RPMI8226 (cell line): ENCODE measurements at regions not wholly inside any gene's neighbourhood (a gene's known extent, or its start where the extent isn't known, plus 50 kb on each side); places are given as distances from the start of the nearest gene placed in this dataset.
A peak's percentile ranks its signal among the peaks of the same experiment; 100 is the strongest.

Source experiments
- DNase-seq: peaks from one replicate; pipeline ENCODE4 v3.0.0-alpha.2; 2015

DNA sequence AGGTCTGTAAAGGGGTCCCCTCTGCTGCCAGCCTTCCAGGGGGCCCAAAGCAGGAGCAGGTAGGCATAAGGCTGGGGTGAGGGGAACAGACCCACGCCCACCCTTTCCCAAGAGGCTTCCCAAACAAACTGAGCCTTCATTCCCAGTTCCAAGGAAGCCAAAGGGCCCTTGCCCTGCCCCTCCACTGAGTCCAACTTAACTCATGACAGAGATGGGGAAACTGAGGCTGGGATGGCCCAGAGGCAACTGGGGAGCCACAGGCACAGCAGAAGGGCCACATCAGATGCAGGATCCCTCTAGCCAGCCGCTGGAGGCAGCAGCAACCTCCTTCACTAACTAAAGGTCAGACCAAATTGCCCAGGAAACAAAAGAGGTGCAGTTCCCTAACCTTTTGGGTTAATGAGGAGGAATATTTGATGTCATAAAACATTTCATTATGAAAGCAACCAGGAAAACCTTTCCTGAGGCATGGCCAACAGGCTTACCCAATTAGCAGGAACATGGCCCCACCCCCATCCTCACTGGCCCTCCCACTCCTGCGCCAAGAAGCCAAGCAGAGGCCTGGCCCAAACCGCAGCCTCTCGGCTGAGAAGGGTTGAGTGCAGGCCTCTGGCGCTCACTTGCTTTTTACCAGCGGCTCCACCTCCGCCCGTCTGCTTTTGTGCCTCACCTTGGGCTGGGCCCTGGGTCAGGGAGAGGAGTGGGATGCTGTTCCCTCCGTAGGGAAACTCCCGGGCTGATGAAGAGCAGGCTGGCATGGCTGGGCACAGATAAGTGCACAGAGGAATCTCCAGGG, 293.5 kb upstream of the RTL1 start:
- peak; percentile 24 for DNase-seq

DNA sequence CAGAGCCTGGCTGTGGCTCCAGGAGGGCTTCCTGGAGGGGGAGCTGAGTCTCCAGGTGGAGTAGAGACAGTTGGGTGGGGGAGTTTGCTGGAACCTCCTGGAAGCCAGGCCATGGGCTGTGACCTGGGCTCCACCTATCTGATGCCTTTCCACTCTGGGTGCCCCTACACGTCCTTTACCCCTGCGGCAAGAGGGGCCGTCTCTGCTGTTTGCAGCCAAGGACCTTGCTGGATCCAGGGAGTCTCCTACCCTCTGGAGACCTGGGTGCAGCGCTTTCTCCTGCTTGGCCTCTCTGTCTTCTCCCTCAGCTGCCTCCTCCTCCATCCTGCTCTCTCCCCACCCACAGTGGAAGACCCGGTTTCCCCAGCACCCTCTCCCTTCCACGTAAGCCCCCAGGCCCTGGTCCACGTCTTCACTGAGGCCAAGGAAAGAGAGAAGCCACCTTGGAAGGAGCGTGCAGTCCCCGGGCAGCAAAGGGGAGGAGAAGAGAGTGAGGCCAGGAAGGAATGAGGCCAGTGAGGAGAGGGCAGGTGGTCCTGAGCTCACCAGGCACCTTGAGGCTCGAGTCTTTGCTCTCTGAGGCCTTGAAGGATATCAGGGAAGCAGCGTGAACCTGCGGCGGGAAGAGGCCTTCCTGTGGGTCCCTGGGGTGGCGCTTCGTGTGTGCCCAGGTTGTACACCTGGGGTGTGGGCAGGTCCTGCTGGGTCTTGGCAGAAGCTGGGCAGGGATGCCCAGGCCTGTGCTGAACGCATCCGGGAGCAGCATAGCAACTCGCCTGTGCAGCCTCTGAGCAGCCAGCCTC, 294.3 kb upstream of the RTL1 start:
- no peak for DNase-seq

DNA sequence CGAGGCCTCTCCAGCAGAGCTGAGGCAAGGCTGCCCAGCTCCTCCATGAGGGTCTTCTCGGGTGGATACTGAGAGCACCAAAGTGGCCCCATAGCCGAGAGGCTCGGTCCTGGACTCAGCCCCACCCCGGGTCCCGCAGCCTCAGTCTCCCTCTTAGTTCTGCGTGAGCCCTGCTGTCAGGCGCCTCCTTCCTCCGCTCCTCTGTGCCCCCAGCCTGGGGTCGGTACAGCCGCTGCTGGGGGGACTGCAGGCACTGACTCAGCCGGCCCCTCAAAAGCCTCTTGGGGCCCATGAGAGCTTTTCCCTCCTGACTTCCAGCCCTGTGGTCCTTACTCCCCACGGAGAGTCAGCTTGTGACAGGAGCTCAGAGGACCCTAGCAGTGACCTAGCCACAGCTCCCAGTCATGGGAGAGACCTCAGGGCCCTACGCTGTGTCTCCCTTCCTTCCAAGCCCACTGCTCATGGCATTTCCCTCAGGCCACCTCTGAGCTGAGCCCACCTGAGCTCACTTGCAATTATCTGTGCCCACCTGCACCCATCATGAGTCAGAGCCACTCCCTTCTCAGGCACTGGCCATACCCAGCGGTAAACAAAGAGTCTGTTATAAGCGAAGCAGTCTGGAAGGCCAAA, 295.0 kb upstream of the RTL1 start:
- no peak for DNase-seq

DNA sequence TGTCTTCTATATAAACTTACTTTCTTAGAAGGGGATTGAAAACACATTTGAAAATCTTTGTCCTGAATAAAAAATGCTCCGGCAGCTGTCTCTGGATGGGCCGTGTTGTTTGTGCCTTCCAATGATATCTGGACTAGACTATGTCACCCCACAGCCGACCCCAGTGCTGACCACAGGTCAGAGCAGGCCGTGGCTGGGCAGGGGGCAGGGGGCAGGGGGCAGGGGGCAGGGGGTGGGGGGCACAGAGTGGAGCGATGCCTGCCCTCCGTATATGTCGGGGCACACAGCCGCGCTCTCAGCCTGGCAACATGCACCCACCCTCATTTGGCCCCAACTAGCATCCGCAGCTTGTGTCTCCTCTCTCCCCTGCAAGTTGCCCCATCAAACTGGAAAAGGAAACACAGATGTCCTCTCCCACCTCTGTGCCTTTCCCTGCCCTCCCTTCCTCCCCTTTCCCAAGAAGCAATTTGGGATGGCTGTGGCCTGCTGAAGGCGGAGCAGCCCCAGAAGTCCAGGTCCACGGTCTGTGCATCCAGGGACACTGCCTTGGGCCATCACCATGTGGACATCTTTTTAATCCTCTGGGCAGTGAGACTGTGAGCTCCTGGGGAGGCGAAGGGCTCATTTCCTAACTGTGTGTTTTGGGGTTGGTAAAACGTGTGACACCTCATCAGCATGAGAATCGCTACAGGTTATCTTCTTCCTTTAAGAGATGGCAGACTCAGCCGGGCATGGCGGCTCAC, 295.7 kb upstream of the RTL1 start:
- DNase-seq, result no peak

DNA sequence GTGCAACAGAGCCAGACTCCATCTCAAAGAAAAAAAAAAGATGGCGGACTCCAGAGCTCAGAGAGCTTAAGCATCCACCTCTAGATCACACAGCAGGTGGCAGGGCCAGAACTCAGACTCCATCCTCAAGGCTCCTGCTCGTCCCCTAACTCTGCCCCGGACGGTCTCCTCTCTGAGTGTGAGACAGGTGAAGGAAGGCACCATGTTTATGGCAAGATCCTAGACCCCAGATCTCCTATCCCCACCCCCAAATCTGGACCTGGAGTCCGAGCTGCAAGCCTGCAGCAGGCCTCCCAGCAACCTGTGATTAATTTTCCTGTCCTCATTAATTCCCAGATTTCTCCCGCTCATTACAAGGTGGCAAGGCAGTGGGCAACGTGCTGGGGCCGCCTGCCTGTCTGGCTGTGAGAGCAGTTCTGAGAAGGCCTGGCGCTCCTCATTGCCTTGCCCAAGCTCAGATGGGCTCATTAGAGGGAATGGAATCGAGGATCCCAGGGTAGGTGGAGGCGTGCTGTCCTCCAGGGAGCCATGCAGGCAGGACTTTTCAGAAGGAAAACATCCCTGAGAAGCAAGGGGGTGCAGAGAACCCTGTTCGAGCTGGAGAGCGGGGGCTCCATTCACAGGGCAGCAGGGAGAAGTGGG, 296.6 kb upstream of the RTL1 start:
- DNase-seq, result no peak

DNA sequence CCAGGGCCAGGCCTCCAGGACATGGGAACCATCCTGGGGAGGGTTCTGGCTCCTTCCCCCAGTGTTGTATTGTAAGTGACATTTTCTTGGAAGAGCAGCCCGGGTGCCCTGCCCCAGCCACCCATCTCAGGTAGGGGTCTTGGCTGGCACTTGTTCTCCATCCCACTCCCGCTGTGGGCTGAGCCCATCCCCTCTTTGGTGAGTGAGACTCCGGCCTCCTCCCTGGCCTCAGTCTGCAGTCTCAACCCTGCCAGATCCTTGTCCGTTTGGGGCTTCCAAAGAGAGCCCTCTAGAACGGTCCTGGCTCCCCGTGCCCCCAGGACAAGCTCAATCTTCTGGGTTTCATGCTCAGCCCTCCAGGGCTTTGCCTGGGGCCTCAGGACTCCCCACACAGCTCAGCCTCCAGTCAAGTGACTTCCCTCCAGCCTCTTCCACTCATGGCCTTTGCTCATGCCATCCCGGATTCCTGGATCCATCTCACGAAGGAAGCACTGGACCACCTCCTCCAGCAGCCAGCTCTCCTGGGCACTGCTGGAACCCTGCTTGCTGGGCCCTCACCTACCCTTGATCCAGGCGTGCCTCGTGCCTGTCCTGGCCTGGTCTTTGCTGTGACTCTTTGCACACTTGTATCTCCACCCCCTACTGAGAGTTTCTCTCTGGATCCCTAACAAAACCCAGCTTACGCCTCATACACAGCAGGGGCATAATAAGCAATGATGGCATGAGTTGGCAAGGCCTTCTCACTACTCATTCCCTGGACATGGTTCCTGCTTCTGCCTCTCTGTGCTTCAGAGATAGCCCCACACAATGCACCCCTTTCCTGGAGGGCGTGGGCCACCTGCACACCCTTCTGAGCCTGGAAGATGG, 297.4 kb upstream of the RTL1 start:
- DNase-seq, result no peak

DNA sequence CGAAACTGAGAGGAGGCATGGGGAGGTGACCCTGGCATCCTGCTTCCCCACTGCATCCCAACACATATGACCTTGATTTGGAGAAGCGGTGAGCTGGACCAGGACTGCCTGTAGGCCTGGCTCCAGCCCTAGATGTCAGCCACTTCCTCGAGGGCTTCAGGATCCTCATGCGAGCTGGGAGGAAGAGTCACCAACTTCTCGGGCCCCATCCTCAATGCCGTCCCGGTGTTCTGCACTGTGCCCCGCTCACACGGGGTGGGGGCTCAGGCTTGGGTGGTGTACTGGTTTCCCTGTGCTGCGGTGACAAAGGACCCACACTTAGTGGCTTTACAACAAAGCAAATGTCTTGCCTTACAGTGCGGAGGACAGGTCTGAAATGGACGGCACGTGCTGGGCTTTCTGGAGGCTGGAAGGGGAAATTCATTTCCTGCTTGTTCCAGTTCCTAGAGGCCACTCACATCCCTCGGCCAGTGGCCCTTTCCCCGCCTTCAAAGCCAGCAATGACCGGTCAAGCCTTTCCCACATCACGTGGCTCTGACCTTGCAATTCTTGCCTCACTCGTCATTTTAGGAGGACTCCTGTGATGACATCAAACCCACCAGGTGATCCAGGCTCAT, 298.1 kb upstream of the RTL1 start:
- DNase-seq, result no peak

DNA sequence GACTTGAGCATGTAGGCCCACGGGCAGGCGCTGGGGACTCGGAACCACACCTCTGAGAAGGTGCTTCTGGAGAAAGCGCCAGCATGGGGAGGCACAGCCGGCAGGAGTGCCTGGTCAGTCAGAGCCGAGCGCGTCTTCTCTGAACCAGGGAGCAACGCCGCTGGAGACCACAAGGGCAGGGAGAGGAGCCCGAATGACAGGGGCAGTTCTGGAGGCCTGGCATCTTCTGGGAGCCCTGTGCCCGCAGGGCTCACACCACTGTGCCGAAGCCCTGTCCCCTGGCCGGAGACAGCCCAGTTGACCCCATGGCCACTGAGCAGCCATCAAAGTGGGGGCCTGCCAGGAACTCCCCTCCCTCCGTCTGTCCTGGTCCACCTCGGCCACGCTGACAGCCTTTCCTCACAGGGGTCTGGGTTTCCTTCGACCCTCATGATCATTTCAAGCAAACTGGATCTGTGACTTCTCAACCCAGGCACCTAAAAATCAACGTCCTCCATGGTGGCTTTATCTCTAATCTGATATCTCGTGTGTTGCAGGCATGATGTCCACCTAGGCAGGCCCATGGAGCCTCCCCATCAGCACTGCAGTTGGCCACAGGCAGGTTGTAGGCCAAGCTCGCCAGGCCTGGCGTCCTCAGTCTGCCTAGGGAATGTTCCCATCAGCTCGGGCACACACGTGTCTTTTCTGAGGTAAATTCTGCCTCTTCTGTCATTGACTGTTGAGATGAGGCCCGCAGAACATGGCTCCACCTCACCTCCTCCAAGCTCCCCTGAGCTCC, 299.3 kb upstream of the RTL1 start:
- DNase-seq, result no peak

DNA sequence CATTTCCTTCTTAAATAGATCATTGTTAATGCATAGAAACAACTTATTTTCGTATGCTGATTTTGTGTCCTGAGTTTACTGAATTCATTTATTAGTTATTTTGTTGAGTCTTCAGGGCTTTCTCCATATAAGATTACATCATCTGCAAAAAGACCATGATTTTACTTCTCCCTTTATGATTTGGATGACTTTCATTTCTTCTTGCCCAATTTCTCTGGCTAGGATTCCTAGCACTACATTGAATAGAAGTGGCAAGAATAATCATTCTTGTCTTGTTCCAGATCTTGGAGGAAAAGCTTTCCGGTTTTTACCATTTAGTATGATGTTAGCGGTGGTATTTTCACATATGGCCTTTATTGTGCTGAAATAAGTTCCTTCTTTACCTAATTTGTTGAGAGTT, 303.0 kb upstream of the RTL1 start:
- no peak for DNase-seq

DNA sequence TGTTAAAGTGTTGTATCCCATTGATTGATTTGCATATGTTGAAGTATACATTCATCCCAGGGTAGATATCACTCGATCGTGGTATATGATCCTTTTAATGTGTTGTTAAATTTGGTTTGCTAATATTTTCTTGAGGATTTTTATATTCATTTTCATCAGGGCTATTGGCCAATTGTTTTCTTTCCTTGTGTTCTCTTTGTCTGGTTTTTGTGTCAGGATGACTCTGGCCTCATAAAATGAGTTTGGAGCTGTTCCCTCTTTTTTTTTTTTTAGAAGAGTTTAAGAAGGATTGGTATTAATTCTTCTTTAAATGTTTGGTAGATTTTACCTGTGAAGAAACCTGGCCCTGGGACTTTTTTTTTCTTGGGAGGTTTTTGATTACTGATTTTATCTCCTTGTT, 303.5 kb upstream of the RTL1 start:
- no peak for DNase-seq

DNA sequence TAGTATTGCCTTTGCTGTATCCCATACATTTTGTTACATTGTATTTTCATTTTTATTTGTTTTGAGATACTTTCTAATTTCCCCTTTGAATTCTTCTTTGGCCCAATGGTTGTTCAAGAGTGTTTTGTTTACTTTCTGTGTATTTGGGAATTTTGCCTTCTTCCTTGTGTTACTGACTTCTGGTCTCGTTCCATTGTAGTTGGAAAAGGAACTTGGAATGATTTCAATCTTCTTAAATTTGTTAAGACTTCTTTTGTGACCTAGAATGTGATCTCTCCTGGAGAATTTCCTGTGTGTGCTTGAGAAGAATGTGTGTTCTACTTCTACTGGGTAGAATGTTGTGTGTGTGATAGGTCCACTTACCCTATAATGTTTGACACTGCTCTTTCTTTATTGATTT, 304.4 kb upstream of the RTL1 start:
- no peak for DNase-seq

DNA sequence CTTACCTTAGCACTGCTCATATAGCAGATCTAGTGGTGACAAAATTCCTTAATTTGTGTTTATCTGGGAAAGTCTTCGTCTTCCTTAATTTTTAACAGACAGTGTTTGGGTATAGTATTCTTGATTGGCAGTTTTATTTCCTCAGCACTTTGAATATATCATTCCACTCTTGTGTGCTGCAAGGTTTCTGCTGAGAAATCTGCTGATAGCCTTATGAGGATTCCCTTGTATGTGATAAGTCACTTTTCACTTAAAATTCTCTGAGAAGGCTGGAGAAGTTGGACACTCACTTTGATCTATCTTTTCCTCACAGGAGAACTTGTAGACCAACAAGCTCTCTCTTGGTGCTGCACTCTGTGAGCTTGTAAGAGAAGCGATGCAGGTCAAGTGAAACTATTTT, 306.1 kb upstream of the RTL1 start:
- no peak for DNase-seq

DNA sequence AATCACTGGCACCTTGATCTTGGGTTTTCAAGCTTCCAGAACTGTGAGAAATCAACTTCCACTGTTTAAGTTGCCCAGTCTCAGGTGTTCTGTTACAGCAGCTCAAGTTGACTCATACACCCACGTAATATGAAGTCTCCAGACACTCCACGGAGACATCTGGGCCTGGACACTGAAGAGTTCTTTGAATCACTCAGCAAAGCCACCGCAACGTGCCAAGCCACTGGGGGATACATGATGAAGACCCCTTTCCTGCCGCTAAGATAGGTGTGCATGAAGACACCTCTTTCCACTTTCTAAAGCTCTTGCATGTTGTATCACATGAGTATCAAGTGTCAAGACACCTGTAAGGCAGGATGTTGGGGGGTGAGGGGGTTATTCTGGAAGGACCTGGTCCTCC, 311.7 kb upstream of the RTL1 start:
- no peak for DNase-seq

DNA sequence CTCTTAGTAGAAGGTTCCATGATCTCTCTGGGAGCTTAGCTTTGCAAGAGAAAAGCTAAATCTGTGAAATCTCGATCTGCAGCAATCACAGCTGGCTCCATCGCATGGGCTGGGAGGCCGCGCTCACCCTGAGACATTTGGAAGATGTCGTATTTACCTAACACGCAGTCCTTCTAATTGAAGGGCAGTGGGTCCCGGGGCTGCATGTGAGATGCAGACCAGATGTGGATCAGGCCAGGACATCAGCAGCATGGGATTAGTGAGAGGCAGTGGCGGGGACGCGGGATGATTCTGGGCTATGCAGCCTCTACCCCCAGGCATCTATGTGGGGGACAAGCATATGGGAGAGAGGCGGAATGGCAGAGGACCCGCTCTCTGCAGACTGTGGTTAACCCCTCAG, 312.4 kb upstream of the RTL1 start:
- DNase-seq, result no peak

DNA sequence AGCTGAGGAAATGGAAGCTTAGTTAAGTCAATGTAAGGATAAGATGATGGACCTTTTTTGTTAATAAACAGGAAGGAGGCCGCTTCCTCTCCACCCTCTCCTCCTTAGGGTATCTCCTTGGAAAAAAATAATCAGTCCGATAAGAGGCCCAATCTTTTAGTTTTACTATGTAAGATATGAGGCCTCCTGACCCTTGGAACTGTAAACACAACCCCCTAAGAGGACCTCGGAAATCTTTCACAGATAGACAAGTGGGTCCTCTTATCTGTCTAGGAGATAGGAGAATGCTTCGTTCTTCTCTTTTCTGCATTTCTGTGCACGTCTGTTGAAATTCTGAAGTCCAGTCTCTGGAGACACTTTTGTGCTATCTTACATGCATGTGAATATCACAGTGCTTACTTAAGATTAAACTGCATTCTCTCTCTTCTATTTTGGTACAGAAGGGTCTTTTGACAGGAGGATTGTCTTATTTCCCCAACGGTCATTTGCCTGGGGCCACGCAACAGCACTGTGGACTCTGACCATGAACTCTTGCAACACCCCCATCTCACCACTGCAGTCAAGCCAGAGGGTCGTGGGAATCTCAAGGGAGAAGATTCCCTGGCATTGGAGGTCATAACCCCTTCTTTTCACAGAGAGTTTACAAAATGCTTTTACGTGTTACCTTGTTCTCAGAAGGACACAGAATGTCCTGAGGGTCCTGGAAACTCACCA, 313.0 kb upstream of the RTL1 start:
- DNase-seq, result no peak

DNA sequence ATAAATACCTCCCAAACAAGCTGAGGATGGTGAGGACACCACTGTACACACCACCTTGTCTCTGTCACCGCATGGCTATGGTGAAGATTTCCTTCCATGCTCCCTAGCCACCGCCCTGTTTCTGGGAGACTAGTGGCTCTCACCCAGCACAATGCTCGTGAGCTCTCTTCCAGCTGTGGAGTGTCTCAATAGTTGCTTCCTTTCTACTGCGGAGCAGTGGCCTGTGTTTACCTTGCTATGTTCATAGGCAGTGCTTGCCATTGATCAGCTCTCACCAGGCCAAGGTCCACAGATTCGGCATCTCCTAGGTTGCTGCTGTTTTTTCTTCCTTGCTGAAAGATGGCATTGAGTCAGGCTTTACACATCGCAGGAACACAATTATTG, 313.6 kb upstream of the RTL1 start:
- DNase-seq, result no peak

DNA sequence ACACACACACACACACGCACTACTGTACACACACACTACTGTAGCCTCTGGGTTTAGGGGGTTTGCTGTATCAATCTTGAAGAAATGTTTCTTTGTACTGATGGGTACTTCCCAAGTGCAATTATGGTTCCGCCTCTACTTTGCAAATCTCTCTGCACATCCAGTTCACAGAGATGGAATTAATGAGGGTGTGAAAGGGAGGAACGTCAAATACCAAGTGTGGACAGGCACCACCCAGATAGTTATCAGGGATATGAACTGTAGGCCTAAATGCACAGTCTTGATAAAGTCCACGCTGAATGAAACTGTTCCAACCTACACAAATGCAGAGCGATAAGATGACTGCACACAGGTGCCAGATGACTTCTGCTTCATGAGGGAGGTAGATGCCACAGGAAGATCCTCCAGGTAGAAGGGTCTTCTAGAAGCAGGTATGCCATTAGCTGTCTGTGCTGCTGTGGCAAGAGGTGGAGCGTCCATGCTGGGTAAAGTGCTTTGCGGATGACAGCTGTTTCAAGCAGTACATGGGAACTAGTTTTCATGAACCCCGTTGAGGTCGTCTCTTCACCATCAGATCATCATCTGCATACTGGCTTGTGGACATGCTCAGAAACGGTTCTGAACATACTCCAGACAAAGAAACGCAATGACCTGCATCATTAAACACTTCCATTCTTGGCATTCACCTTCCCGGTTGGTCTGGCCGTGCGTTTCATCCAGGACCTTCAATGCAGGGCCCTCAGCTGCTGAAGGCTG, 314.3 kb upstream of the RTL1 start:
- no peak for DNase-seq

DNA sequence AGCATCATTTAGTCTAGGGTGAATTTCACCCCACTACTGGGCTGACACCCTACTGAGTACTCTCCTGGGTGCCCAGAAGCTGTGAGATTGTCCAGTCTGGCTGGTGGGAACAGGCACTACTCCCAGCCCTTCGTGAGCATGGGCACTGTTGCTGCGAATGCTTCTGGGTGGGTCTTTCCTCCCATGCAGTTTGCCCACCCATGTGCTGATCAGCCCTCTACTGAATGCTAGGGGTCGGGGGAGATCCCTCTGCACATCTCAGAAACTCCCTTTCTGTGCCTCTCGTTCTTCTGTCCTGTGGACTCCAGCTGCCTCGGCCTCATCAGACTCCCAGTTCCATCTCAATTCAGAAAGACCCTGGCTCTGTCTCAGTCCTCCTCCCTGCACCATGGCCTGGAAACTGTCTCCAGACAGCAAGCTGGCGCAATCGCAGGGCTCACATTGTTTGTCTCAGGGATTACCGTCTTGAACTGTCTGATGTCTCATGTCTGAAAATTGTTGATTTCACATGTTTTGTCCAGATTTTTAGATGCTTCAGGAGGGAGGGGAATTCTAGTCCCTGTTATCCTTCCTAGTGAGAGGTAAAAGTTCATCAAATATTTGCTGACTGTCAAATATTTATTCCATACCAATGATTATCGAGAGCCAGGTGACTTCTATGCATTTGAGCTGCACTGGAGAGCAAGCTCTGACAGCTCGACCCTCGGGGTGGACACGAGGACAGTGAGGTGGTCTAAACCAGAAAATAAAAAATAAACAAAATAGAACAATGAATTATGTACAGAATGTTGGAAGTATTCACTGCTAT, 316.6 kb upstream of the RTL1 start:
- DNase-seq, result no peak
